IMR-90 (cell line): ENCODE measurements at regions not wholly inside any gene's neighbourhood (a gene's known extent, or its start where the extent isn't known, plus 50 kb on each side); places are given as distances from the start of the nearest gene placed in this dataset.

ENCODE experiments used
- ATAC-seq: fragments of 200-7000 bp; cut with Tn5 transposase; 2 replicates; pipeline ENCODE4 v1.9.1; 2020; ENCODE audit warnings: low read depth, mild to moderate bottlenecking, moderate library complexity
- BruUV-seq: library from RNA; stranded (reverse); fragments of 400-500 nt; replicated peaks from 2 replicates; lab custom pipeline; 2021; lab: Mats Ljungman, UMichigan
- CTCF ChIA-PET: fragments of 300-600 bp; formaldehyde crosslinking; extraction: SDS; loops from one replicate; lab custom pipeline; 2021; ENCODE audit warnings: antibody characterized with exemption; lab: Yijun Ruan, JAX
- POLR2A ChIA-PET: fragments of 300-600 bp; sonication (Branson Sonifier 250); formaldehyde crosslinking; loops from one replicate; lab custom pipeline; 2022; ENCODE audit warnings: antibody characterized with exemption; ENCODE audit not compliant: unreplicated experiment; lab: Charles Lee
- DNase-seq: peaks from one replicate; pipeline ENCODE4 v3.0.0; 2013
- H2AFZ ChIP-seq: replicated peaks from 2 replicates; pipeline ENCODE3; 2013; ENCODE audit warnings: low read length, mild to moderate bottlenecking; ENCODE audit not compliant: poor library complexity
- H2AK5ac ChIP-seq: 2 replicates; pipeline ENCODE4 v1.6.1; 2013; ENCODE audit warnings: low read depth, low read length, inconsistent platforms
- H2AK9ac ChIP-seq: replicated peaks from 2 replicates; pipeline ENCODE3; 2013; ENCODE audit warnings: mild to moderate bottlenecking, low read depth, low read length, moderate library complexity; ENCODE audit not compliant: poor library complexity
- H2BK120ac ChIP-seq: 2 replicates; pipeline ENCODE4 v1.6.1; 2013; ENCODE audit warnings: low read depth, low read length, inconsistent platforms
- H2BK15ac ChIP-seq: 3 replicates; pipeline ENCODE4 v1.6.1; 2013; ENCODE audit warnings: low read depth, low read length, inconsistent platforms
- H2BK20ac ChIP-seq: 2 replicates; pipeline ENCODE4 v1.6.1; 2013; ENCODE audit warnings: low read depth, mild to moderate bottlenecking, inconsistent platforms, low read length, moderate library complexity
- H2BK5ac ChIP-seq: 2 replicates; pipeline ENCODE4 v1.6.1; 2013; ENCODE audit warnings: mild to moderate bottlenecking, low read depth, low read length, inconsistent platforms; ENCODE audit not compliant: poor library complexity, severe bottlenecking
- H3K14ac ChIP-seq: replicated peaks from 2 replicates; pipeline ENCODE4 v1.6.1; 2013; ENCODE audit warnings: low read depth, low read length, inconsistent platforms
- H3K18ac ChIP-seq: 2 replicates; pipeline ENCODE4 v1.6.1; 2013; ENCODE audit warnings: low read depth, low read length, control low read depth
- H3K23ac ChIP-seq: 2 replicates; pipeline ENCODE4 v1.6.1; 2013; ENCODE audit warnings: low read depth, low read length, inconsistent platforms
- H3K27ac ChIP-seq: 2 replicates; pipeline ENCODE4 v1.5.1; 2013; ENCODE audit warnings: mild to moderate bottlenecking, control low read depth, low read length; ENCODE audit not compliant: insufficient read depth
- H3K27me3 ChIP-seq: 2 replicates; pipeline ENCODE4 v1.6.1; 2013; ENCODE audit warnings: low read length; ENCODE audit not compliant: control insufficient read depth, insufficient read depth
- H3K36me3 ChIP-seq: 2 replicates; pipeline ENCODE4 v1.6.1; 2013; ENCODE audit warnings: low read length, mixed read lengths; ENCODE audit not compliant: control insufficient read depth, insufficient read depth
- H3K4ac ChIP-seq: 2 replicates; pipeline ENCODE4 v1.6.1; 2013; ENCODE audit warnings: low read depth, low read length, inconsistent platforms
- H3K4me1 ChIP-seq: 2 replicates; pipeline ENCODE4 v1.6.1; 2013; ENCODE audit warnings: low read length, mixed read lengths; ENCODE audit not compliant: control insufficient read depth, insufficient read depth
- H3K4me2 ChIP-seq: 2 replicates; pipeline ENCODE4 v1.6.1; 2013; ENCODE audit warnings: low read depth, mild to moderate bottlenecking, control low read depth, low read length, moderate library complexity
- H3K4me3 ChIP-seq: 2 replicates; pipeline ENCODE4 v1.5.1; 2013; ENCODE audit warnings: low read depth, mild to moderate bottlenecking, control low read depth, low read length, moderate library complexity; ENCODE audit not compliant: insufficient read depth
- H3K56ac ChIP-seq: 2 replicates; pipeline ENCODE4 v1.6.1; 2013; ENCODE audit warnings: low read length, inconsistent platforms; ENCODE audit not compliant: insufficient read depth; ENCODE audit errors: extremely low read depth
- H3K79me1 ChIP-seq, 2 experiments: 2 replicates each; pipeline ENCODE4 v1.6.1; 2013; ENCODE audit warnings: low read length in 2 of 2, inconsistent platforms in 1 of 2, low read depth in 1 of 2
- H3K9ac ChIP-seq: 2 replicates; pipeline ENCODE4 v1.6.1; 2013; ENCODE audit warnings: low read depth, low read length, control low read depth
- H3K9me1 ChIP-seq: 2 replicates; pipeline ENCODE4 v1.6.1; 2013; ENCODE audit warnings: low read length, inconsistent platforms; ENCODE audit not compliant: insufficient read depth
- H3K9me3 ChIP-seq: 2 replicates; pipeline ENCODE4 v1.6.1; 2013; ENCODE audit warnings: low read length; ENCODE audit not compliant: control insufficient read depth, insufficient read depth
- H4K20me1 ChIP-seq: 2 replicates; pipeline ENCODE4 v1.6.1; 2013; ENCODE audit warnings: low read length, inconsistent platforms; ENCODE audit not compliant: insufficient read depth
- H4K5ac ChIP-seq: 2 replicates; pipeline ENCODE4 v1.6.1; 2013; ENCODE audit warnings: mild to moderate bottlenecking, low read depth, low read length, control low read depth
- H4K8ac ChIP-seq, 2 experiments: 2 replicates each; pipeline ENCODE4 v1.6.1; 2013; ENCODE audit warnings: low read depth in 2 of 2, low read length in 2 of 2, control low read depth in 1 of 2, inconsistent platforms in 1 of 2
- H4K91ac ChIP-seq: 2 replicates; pipeline ENCODE4 v1.6.1; 2013; ENCODE audit warnings: low read depth, low read length, inconsistent platforms; ENCODE audit not compliant: insufficient read depth
- BHLHE40 ChIP-seq: fragments of 150-350 bp; IDR thresholded peaks from 2 replicates; pipeline ENCODE4 v1.6.1; 2016; ENCODE audit warnings: mild to moderate bottlenecking, low read depth, low read length
- CEBPB ChIP-seq: IDR thresholded peaks from 2 replicates; pipeline ENCODE4 v1.6.1; 2012; ENCODE audit warnings: low read depth, low read length, improper control_type of control experiment
- CHD1 ChIP-seq: IDR thresholded peaks from 2 replicates; pipeline ENCODE4 v1.6.1; 2012; ENCODE audit warnings: low read depth, low read length, improper control_type of control experiment
- CTCF ChIP-seq: conservative IDR thresholded peaks from 2 replicates; pipeline ENCODE4 v1.5.1; 2012; ENCODE audit warnings: mild to moderate bottlenecking, low read depth, low read length, improper control_type of control experiment
- FOS ChIP-seq: fragments of 150-350 bp; IDR thresholded peaks from 2 replicates; pipeline ENCODE4 v1.6.1; 2016; ENCODE audit warnings: low read depth, low read length
- MAFK ChIP-seq: IDR thresholded peaks from 2 replicates; pipeline ENCODE4 v1.6.1; 2012; ENCODE audit warnings: low read depth, low read length, improper control_type of control experiment
- MAZ ChIP-seq: IDR thresholded peaks from 2 replicates; pipeline ENCODE4 v1.6.1; 2012; ENCODE audit warnings: low read depth, mild to moderate bottlenecking, low read length, improper control_type of control experiment, moderate library complexity, borderline replicate concordance
- MXI1 ChIP-seq: IDR thresholded peaks from 2 replicates; pipeline ENCODE4 v1.6.1; 2012; ENCODE audit warnings: low read depth, mild to moderate bottlenecking, low read length, moderate library complexity, borderline replicate concordance
- NFE2L2 ChIP-seq: fragments of 150-350 bp; IDR thresholded peaks from 2 replicates; pipeline ENCODE4 v1.6.1; 2016; ENCODE audit warnings: low read depth, mild to moderate bottlenecking, low read length
- POLR2A ChIP-seq: IDR thresholded peaks from 2 replicates; pipeline ENCODE4 v1.6.1; 2012; ENCODE audit warnings: mild to moderate bottlenecking, low read depth, low read length
- RAD21 ChIP-seq: IDR thresholded peaks from 2 replicates; pipeline ENCODE4 v1.6.1; 2012; ENCODE audit warnings: low read length, improper control_type of control experiment
- RCOR1 ChIP-seq: IDR thresholded peaks from 2 replicates; pipeline ENCODE4 v1.6.1; 2012; ENCODE audit warnings: mild to moderate bottlenecking, low read length, improper control_type of control experiment; ENCODE audit not compliant: insufficient replicate concordance
- RFX5 ChIP-seq: IDR thresholded peaks from 2 replicates; pipeline ENCODE4 v1.8.0; 2012; ENCODE audit warnings: low read depth, mild to moderate bottlenecking, low read length, moderate library complexity
- SMC3 ChIP-seq: fragments of 150-350 bp; IDR thresholded peaks from 2 replicates; pipeline ENCODE4 v1.6.1; 2016; ENCODE audit warnings: low read depth, mild to moderate bottlenecking, antibody characterized with exemption, low read length, moderate library complexity
- USF2 ChIP-seq: fragments of 150-350 bp; IDR thresholded peaks from 2 replicates; pipeline ENCODE4 v1.6.1; 2017; ENCODE audit warnings: mild to moderate bottlenecking, antibody characterized with exemption, low read length, low read depth
- WGBS, 2 experiments: methylation state at CpG; one replicate each; pipeline versions ENCODE4 v1.1.5 to v1.1.7; 2013; ENCODE audit warnings: missing lambda C conversion rate in 2 of 2; ENCODE audit not compliant: insufficient read length in 1 of 2; ENCODE audit errors: extremely low coverage in 2 of 2; 5-methylcytosine and 5-hydroxymethylcytosine counted together
- dilution Hi-C: fragments of 300-500 bp; cut with HindIII; formaldehyde crosslinking; loops from one replicate; pipeline ENCODE4 v1.14.3; 2018; ENCODE audit warnings: low sequenced_read_pairs; ENCODE audit not compliant: unreplicated experiment
- in situ Hi-C: fragments of 300-500 bp; cut with MboI; formaldehyde crosslinking; loops from 3 replicates; pipeline ENCODE4 v1.14.3; 2019; ENCODE audit warnings: low sequenced_read_pairs, inconsistent platforms, mixed read lengths
- intact Hi-C: fragments of 100-400 bp; cut with micrococcal nuclease; formaldehyde crosslinking; loops from 2 replicates; pipeline ENCODE4 v1.10.0; 2022
- TF ChIP-seq, protein P1 (sequence below): fragments of 150-350 bp; IDR thresholded peaks from 2 replicates; pipeline ENCODE4 v1.6.1; 2016; ENCODE audit warnings: low read depth, mild to moderate bottlenecking, low read length, moderate library complexity, borderline replicate concordance

DNA sequence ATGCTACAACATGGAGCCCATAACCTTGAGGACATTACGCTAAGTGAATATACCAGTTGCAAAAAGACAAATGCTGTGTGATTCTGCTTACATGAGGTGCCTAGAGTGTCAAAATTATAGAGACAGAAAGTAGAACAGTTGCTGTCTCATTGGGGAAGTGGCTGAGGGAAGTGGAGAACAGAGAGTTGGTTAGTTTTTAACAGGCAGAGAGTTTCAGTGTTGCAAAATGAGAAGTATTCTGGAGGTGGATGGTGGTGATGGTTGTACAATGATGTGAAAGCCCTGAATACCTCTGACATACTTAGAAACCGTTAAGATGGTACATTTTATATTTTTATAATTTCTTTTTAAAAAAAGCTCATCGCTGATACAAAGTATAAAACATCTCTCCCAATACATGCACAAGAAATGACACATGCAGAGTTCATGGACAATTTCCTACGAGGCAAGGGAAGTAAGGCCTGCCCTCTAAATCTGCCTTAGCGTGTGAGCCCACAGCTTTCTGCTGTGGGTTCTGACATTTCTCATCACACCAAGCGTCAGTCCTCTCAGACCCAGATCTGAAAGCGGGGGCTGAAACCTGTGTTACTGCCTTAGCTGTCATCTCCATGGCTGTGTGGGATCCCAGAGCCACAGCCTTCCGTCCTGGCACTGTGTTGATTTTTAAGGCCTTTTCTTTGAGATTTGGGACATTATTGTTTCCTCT lies 126.0 kb downstream of the RNASET2 start:
- H2BK15ac ChIP-seq, result no peak overlapping the region
- H3K4me1 ChIP-seq, result no peaks in the 10 kb centered on the region
- H3K27ac ChIP-seq, result no peak overlapping the region
- in situ Hi-C loops, result no loop called here
- no TSS peak for BruUV-seq
- no peak overlapping the region for H2AK9ac ChIP-seq
- no peak overlapping the region for H3K56ac ChIP-seq
- dilution Hi-C loops, result no loop called here
- no peak overlapping the region for H3K18ac ChIP-seq
- H2AFZ ChIP-seq, result no peak overlapping the region
- H3K79me1 ChIP-seq, result no peaks in the 10 kb centered on the region
- POLR2A ChIA-PET, result no interaction called here
- H4K91ac ChIP-seq, result no peak overlapping the region
- TF ChIP-seq MAFK, result no peak
- TF ChIP-seq USF2, result no peak
- no peak for TF ChIP-seq POLR2A
- no peak for TF ChIP-seq RCOR1
- no peak for TF ChIP-seq CEBPB
- no peak for TF ChIP-seq MAZ
- TF ChIP-seq BHLHE40, result no peak
- no peak for TF ChIP-seq FOS
- TF ChIP-seq SMC3, result no peak
- TF ChIP-seq CHD1, result no peak
- TF ChIP-seq MXI1, result no peak
- no peak for TF ChIP-seq CTCF
- TF ChIP-seq NFE2L2, result no peak
- TF ChIP-seq, protein P1, sequence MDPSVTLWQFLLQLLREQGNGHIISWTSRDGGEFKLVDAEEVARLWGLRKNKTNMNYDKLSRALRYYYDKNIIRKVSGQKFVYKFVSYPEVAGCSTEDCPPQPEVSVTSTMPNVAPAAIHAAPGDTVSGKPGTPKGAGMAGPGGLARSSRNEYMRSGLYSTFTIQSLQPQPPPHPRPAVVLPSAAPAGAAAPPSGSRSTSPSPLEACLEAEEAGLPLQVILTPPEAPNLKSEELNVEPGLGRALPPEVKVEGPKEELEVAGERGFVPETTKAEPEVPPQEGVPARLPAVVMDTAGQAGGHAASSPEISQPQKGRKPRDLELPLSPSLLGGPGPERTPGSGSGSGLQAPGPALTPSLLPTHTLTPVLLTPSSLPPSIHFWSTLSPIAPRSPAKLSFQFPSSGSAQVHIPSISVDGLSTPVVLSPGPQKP, result no peak
- TF ChIP-seq RAD21, result no peak
- no peak for TF ChIP-seq RFX5
- no peak overlapping the region for H3K14ac ChIP-seq
- WGBS, 2 experiments, result 60% methylated on average over 1 of the region's 8 CpGs; no CpG with 5 or more reads in 1 of the 2 experiments
- CTCF ChIA-PET, result no interaction called here
- no peak overlapping the region for H3K9ac ChIP-seq
- no peak overlapping the region for H3K4me3 ChIP-seq
- H2BK5ac ChIP-seq, result no peak overlapping the region
- no peak for DNase-seq
- no peak overlapping the region for H2AK5ac ChIP-seq
- no peak overlapping the region for H4K5ac ChIP-seq
- no peaks in the 10 kb centered on the region for H3K9me3 ChIP-seq
- H3K36me3 ChIP-seq, result no peaks in the 10 kb centered on the region
- ATAC-seq, result no peak
- H4K20me1 ChIP-seq, result no peaks in the 10 kb centered on the region
- intact Hi-C loops, result no loop called here
- no peaks in the 10 kb centered on the region for H3K27me3 ChIP-seq
- H4K8ac ChIP-seq, result no peak overlapping the region
- no peaks in the 10 kb centered on the region for H3K9me1 ChIP-seq
- no peak overlapping the region for H2BK20ac ChIP-seq
- no peak overlapping the region for H3K4me2 ChIP-seq
- no peak overlapping the region for H3K23ac ChIP-seq
- no peak overlapping the region for H3K4ac ChIP-seq
- H2BK120ac ChIP-seq, result no peak overlapping the region
